Caco-2 (cell line): ENCODE measurements at regions not wholly inside any gene's neighbourhood (a gene's known extent, or its start where the extent isn't known, plus 50 kb on each side); places are given as distances from the start of the nearest gene placed in this dataset.

Experiments
- BruUV-seq: library from RNA; stranded (reverse); fragments of 400-500 nt; replicated peaks from 2 replicates; lab custom pipeline; 2021; lab: Mats Ljungman, UMichigan
- CTCF ChIA-PET: fragments of 300-600 bp; sonication (Branson Sonifier 250); formaldehyde crosslinking; loops from one replicate; lab custom pipeline; 2022; ENCODE audit warnings: antibody characterized with exemption; lab: Charles Lee
- POLR2A ChIA-PET: fragments of 300-600 bp; sonication (Branson Sonifier 250); formaldehyde crosslinking; loops from one replicate; lab custom pipeline; 2022; ENCODE audit warnings: antibody characterized with exemption; lab: Charles Lee
- DNase-seq, 2 experiments: peaks; one replicate each; pipeline versions ENCODE4 v3.0.0 to v3.0.0-alpha.2; 2020 to 2022
- H3K27me3 ChIP-seq: replicated peaks from 2 replicates; pipeline ENCODE4 v1.6.0; 2011; ENCODE audit warnings: low read length; ENCODE audit not compliant: control insufficient read depth, insufficient read depth
- H3K36me3 ChIP-seq: 2 replicates; pipeline ENCODE4 v1.5.1; 2011; ENCODE audit warnings: low read length; ENCODE audit not compliant: control insufficient read depth, insufficient read depth
- H3K4me1 ChIP-seq: fragments of 250-450 bp; sonication (Bioruptor Pico); 2 replicates; pipeline ENCODE4 v1.5.1; 2020; ENCODE audit warnings: mild to moderate bottlenecking
- H3K4me3 ChIP-seq: 2 replicates; pipeline ENCODE4 v1.5.1; 2011; ENCODE audit warnings: low read depth, mild to moderate bottlenecking, control low read depth, low read length
- H3K9me3 ChIP-seq: fragments of 250-450 bp; sonication (Bioruptor Pico); 2 replicates; pipeline ENCODE4 v1.5.1; 2020; ENCODE audit warnings: mild to moderate bottlenecking, moderate library complexity
- H3K27ac Mint-ChIP-seq: one replicate; pipeline ENCODE4 v1.8.0; 2022; ENCODE audit warnings: mixed read lengths; ENCODE audit not compliant: unreplicated experiment
- H3K27me3 Mint-ChIP-seq: one replicate; pipeline ENCODE4 v1.8.0; 2022; ENCODE audit warnings: mixed read lengths; ENCODE audit not compliant: insufficient read depth, unreplicated experiment
- H3K36me3 Mint-ChIP-seq: one replicate; pipeline ENCODE4 v1.8.0; 2022; ENCODE audit warnings: mild to moderate bottlenecking, mixed read lengths; ENCODE audit not compliant: insufficient read depth, unreplicated experiment
- H3K4me1 Mint-ChIP-seq: one replicate; pipeline ENCODE4 v1.8.0; 2022; ENCODE audit warnings: low read depth, mixed read lengths; ENCODE audit not compliant: unreplicated experiment
- H3K4me3 Mint-ChIP-seq: one replicate; pipeline ENCODE4 v1.8.0; 2022; ENCODE audit warnings: mild to moderate bottlenecking, moderate library complexity, mixed read lengths; ENCODE audit not compliant: unreplicated experiment
- H3K9me3 Mint-ChIP-seq: one replicate; pipeline ENCODE4 v1.8.0; 2022; ENCODE audit warnings: mixed read lengths; ENCODE audit not compliant: unreplicated experiment
- intact Hi-C: fragments of 100-400 bp; cut with micrococcal nuclease; formaldehyde crosslinking; loops from one replicate; pipeline ENCODE4 v1.10.0; 2022; ENCODE audit not compliant: unreplicated experiment
- TF ChIP-seq, protein P1 (sequence below), 2 experiments: fragments of 200-600 bp in 1 of 2; IDR thresholded peaks; 1 replicate in 1 of 2; 2 replicates in 1 of 2; pipeline versions ENCODE4 v1.5.1 to v1.8.0; 2011 to 2022; ENCODE audit warnings: antibody characterized with exemption in 1 of 2, control low read depth in 1 of 2, inconsistent platforms in 1 of 2, low read depth in 1 of 2, low read length in 1 of 2, mild to moderate bottlenecking in 1 of 2, moderate library complexity in 1 of 2; ENCODE audit not compliant: insufficient read depth in 1 of 2, severe bottlenecking in 1 of 2, unreplicated experiment in 1 of 2

GRCh38 chr6:51528556-51528955, 558.9 kb downstream of the PKHD1 start:
- intact Hi-C loops, result no loop called here
- Mint-ChIP-seq H3K4me1 (no peaks in the 10 kb centered on the region), H3K27ac (no peak overlapping the region), H3K9me3 (peaks cover 13% of the 10 kb centered on the region), H3K36me3 (no peaks in the 10 kb centered on the region), H3K27me3 (peaks cover 5% of the 10 kb centered on the region), H3K4me3 (no peak overlapping the region)
- Histone ChIP-seq H3K4me3 (no peak overlapping the region), H3K4me1 (no peaks in the 10 kb centered on the region), H3K27me3 (no peaks in the 10 kb centered on the region), H3K9me3 (no peaks in the 10 kb centered on the region), H3K36me3 (no peaks in the 10 kb centered on the region)
- no peak for DNase-seq
- BruUV-seq, result no TSS peak
- TF ChIP-seq, protein P1, sequence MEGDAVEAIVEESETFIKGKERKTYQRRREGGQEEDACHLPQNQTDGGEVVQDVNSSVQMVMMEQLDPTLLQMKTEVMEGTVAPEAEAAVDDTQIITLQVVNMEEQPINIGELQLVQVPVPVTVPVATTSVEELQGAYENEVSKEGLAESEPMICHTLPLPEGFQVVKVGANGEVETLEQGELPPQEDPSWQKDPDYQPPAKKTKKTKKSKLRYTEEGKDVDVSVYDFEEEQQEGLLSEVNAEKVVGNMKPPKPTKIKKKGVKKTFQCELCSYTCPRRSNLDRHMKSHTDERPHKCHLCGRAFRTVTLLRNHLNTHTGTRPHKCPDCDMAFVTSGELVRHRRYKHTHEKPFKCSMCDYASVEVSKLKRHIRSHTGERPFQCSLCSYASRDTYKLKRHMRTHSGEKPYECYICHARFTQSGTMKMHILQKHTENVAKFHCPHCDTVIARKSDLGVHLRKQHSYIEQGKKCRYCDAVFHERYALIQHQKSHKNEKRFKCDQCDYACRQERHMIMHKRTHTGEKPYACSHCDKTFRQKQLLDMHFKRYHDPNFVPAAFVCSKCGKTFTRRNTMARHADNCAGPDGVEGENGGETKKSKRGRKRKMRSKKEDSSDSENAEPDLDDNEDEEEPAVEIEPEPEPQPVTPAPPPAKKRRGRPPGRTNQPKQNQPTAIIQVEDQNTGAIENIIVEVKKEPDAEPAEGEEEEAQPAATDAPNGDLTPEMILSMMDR (IDR thresholded peaks at IDR 0.05; ENCODE audit: insufficient read depth in 1 of 2, low read depth in 1 of 2, low read length in 1 of 2, severe bottlenecking in 1 of 2, unreplicated experiment in 1 of 2), result no peak
- ChIA-PET CTCF (no interaction called here), POLR2A (no interaction called here)

DNA sequence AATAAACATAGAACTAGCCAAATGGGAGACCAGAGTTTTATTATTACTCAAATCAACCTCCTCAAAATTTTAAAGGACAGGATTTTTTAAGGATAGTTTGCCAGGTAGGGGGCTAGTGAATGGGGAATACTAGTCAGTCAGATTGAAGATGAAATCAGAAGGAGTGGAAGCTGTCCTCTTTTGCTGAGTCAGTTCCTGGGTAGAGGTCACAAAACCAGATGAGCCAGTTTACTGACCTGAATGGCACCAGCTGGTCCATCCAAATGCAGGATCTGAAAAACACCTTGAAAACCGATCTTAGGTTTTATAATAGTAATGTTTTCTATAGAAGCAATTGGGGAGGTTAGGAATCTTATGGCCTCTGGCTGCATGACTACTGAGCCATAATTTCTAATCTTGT, 558.2 kb downstream of the PKHD1 start:
- Mint-ChIP-seq H3K27me3 (peaks cover 5% of the 10 kb centered on the region), H3K4me3 (no peak overlapping the region), H3K27ac (no peak overlapping the region), H3K36me3 (no peaks in the 10 kb centered on the region), H3K9me3 (peaks cover 13% of the 10 kb centered on the region), H3K4me1 (no peaks in the 10 kb centered on the region)
- H3K4me3 ChIP-seq, result no peak overlapping the region
- POLR2A ChIA-PET, result no interaction called here
- no TSS peak for BruUV-seq
- H3K4me1 ChIP-seq, result no peaks in the 10 kb centered on the region
- DNase-seq, result no peak
- intact Hi-C loops, result no loop called here
- H3K36me3 ChIP-seq, result no peaks in the 10 kb centered on the region
- H3K9me3 ChIP-seq, result no peaks in the 10 kb centered on the region
- no peaks in the 10 kb centered on the region for H3K27me3 ChIP-seq
- CTCF ChIA-PET, result no interaction called here
- TF ChIP-seq, protein P1 (IDR thresholded peaks at IDR 0.05; ENCODE audit: insufficient read depth in 1 of 2, low read depth in 1 of 2, low read length in 1 of 2, severe bottlenecking in 1 of 2, unreplicated experiment in 1 of 2), result no peak

GRCh38 chr6:51531623-51532022, 555.8 kb downstream of the PKHD1 start:
- H3K9me3 ChIP-seq, result no peaks in the 10 kb centered on the region
- H3K27me3 ChIP-seq, result no peaks in the 10 kb centered on the region
- Mint-ChIP-seq H3K9me3 (peaks cover 13% of the 10 kb centered on the region), H3K4me1 (no peaks in the 10 kb centered on the region), H3K27ac (no peak overlapping the region), H3K27me3 (peaks cover 5% of the 10 kb centered on the region), H3K4me3 (no peak overlapping the region), H3K36me3 (no peaks in the 10 kb centered on the region)
- no peak for DNase-seq
- no peaks in the 10 kb centered on the region for H3K4me1 ChIP-seq
- ChIA-PET CTCF (interaction anchor here (1.0 kb wide), 1 partner anchor 285 kb away, joined by 3 read pairs; no protein-coding TSS in a partner anchor), POLR2A (no interaction called here)
- TF ChIP-seq, protein P1 (IDR thresholded peaks at IDR 0.05; ENCODE audit: insufficient read depth in 1 of 2, low read depth in 1 of 2, low read length in 1 of 2, severe bottlenecking in 1 of 2, unreplicated experiment in 1 of 2), result no peak
- intact Hi-C loops, result no loop called here
- H3K4me3 ChIP-seq, result no peak overlapping the region
- no peaks in the 10 kb centered on the region for H3K36me3 ChIP-seq
- BruUV-seq, result no TSS peak
